WTC11 (cell line): ENCODE measurements at regions not wholly inside any gene's neighbourhood (a gene's known extent, or its start where the extent isn't known, plus 50 kb on each side); places are given as distances from the start of the nearest gene placed in this dataset.

Experiments
- ATAC-seq: fragments of 200-7000 bp; cut with Tn5 transposase; 2 replicates; pipeline ENCODE4 v1.10.0; 2021; ENCODE audit warnings: mild to moderate bottlenecking, moderate library complexity
- CTCF ChIA-PET: fragments of 300-600 bp; sonication (Branson Sonifier 250); formaldehyde crosslinking; loops from one replicate; lab custom pipeline; 2021; ENCODE audit warnings: antibody characterized with exemption; lab: Charles Lee
- POLR2A ChIA-PET: fragments of 350-600 bp; sonication (Branson Sonifier 250); formaldehyde crosslinking; loops from one replicate; lab custom pipeline; 2021; ENCODE audit warnings: antibody characterized with exemption; lab: Charles Lee
- DNase-seq: peaks from one replicate; pipeline ENCODE4 v3.0.0; 2021; ENCODE audit warnings: low spot score
- H3K27ac Mint-ChIP-seq: 2 replicates; pipeline ENCODE4 v1.8.0; 2021; ENCODE audit warnings: mixed read lengths
- H3K27me3 Mint-ChIP-seq: 2 replicates; pipeline ENCODE4 v1.8.0; 2021; ENCODE audit warnings: low read depth, mild to moderate bottlenecking, moderate library complexity, mixed read lengths
- H3K36me3 Mint-ChIP-seq: 2 replicates; pipeline ENCODE4 v1.8.0; 2021; ENCODE audit warnings: mixed read lengths
- H3K4me1 Mint-ChIP-seq: 2 replicates; pipeline ENCODE4 v1.8.0; 2022; ENCODE audit warnings: mixed read lengths
- H3K4me3 Mint-ChIP-seq: 2 replicates; pipeline ENCODE4 v1.8.0; 2021; ENCODE audit warnings: mild to moderate bottlenecking, moderate library complexity, mixed read lengths
- H3K9me3 Mint-ChIP-seq: 2 replicates; pipeline ENCODE4 v1.8.0; 2021; ENCODE audit warnings: mixed read lengths
- ATF1 ChIP-seq: sonication (generic); formaldehyde crosslinking; IDR thresholded peaks from 2 replicates; pipeline ENCODE4 v1.8.1; 2023; ENCODE audit warnings: mild to moderate bottlenecking, moderate library complexity, missing genetic modification reagents
- CTCF ChIP-seq: fragments of 200-600 bp; IDR thresholded peaks from 2 replicates; pipeline ENCODE4 v1.8.0; 2022; ENCODE audit warnings: antibody characterized with exemption
- E2F1 ChIP-seq: sonication (generic); formaldehyde crosslinking; IDR thresholded peaks from 2 replicates; pipeline ENCODE4 v1.8.0; 2022; ENCODE audit warnings: mild to moderate bottlenecking, missing genetic modification reagents
- MLX ChIP-seq: sonication (generic); formaldehyde crosslinking; IDR thresholded peaks from 2 replicates; pipeline ENCODE4 v1.8.1; 2023; ENCODE audit warnings: mild to moderate bottlenecking, missing genetic modification reagents, moderate library complexity
- NFE2L1 ChIP-seq: sonication (generic); formaldehyde crosslinking; IDR thresholded peaks from 2 replicates; pipeline ENCODE4 v1.8.1; 2023; ENCODE audit warnings: missing genetic modification reagents
- NR1H2 ChIP-seq: sonication (generic); formaldehyde crosslinking; IDR thresholded peaks from 2 replicates; pipeline ENCODE4 v1.9.0; 2021; ENCODE audit warnings: mild to moderate bottlenecking, moderate library complexity, missing genetic modification reagents
- TEAD1 ChIP-seq: sonication (generic); formaldehyde crosslinking; IDR thresholded peaks from 2 replicates; pipeline ENCODE4 v1.8.0; 2022; ENCODE audit warnings: mild to moderate bottlenecking, missing genetic modification reagents
- TEAD4 ChIP-seq: sonication (generic); formaldehyde crosslinking; IDR thresholded peaks from 2 replicates; pipeline ENCODE4 v1.8.0; 2022; ENCODE audit warnings: mild to moderate bottlenecking, missing genetic modification reagents
- ZNF396 ChIP-seq: fragments of 250-450 bp; sonication (Bioruptor Pico); IDR thresholded peaks from 2 replicates; pipeline ENCODE4 v1.8.0; 2021; ENCODE audit warnings: mild to moderate bottlenecking, moderate library complexity, borderline replicate concordance
- ZNF512 ChIP-seq: sonication (generic); formaldehyde crosslinking; IDR thresholded peaks from 2 replicates; pipeline ENCODE4 v1.8.1; 2022; ENCODE audit warnings: missing genetic modification reagents, borderline replicate concordance
- TF ChIP-seq, protein P1 (sequence below): sonication (generic); formaldehyde crosslinking; IDR thresholded peaks from 2 replicates; pipeline ENCODE4 v1.8.0; 2022; ENCODE audit warnings: mild to moderate bottlenecking, missing genetic modification reagents
- TF ChIP-seq, protein P2 (sequence below): sonication (generic); formaldehyde crosslinking; IDR thresholded peaks from 2 replicates; pipeline ENCODE4 v1.8.1; 2023; ENCODE audit warnings: mild to moderate bottlenecking, moderate library complexity, missing genetic modification reagents
- TF ChIP-seq, protein P3 (sequence below): fragments of 250-450 bp; sonication (Bioruptor Pico); IDR thresholded peaks from 2 replicates; pipeline ENCODE4 v1.9.0; 2021; ENCODE audit warnings: mild to moderate bottlenecking, borderline replicate concordance

- TF ChIP-seq, protein P1, sequence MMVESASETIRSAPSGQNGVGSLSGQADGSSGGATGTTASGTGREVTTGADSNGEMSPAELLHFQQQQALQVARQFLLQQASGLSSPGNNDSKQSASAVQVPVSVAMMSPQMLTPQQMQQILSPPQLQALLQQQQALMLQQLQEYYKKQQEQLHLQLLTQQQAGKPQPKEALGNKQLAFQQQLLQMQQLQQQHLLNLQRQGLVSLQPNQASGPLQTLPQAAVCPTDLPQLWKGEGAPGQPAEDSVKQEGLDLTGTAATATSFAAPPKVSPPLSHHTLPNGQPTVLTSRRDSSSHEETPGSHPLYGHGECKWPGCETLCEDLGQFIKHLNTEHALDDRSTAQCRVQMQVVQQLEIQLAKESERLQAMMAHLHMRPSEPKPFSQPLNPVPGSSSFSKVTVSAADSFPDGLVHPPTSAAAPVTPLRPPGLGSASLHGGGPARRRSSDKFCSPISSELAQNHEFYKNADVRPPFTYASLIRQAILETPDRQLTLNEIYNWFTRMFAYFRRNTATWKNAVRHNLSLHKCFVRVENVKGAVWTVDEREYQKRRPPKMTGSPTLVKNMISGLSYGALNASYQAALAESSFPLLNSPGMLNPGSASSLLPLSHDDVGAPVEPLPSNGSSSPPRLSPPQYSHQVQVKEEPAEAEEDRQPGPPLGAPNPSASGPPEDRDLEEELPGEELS (CRISPR knock-in tag): no peak
- no peak for TF ChIP-seq ZNF396 (CRISPR knock-in tag)
- TF ChIP-seq, protein P2, sequence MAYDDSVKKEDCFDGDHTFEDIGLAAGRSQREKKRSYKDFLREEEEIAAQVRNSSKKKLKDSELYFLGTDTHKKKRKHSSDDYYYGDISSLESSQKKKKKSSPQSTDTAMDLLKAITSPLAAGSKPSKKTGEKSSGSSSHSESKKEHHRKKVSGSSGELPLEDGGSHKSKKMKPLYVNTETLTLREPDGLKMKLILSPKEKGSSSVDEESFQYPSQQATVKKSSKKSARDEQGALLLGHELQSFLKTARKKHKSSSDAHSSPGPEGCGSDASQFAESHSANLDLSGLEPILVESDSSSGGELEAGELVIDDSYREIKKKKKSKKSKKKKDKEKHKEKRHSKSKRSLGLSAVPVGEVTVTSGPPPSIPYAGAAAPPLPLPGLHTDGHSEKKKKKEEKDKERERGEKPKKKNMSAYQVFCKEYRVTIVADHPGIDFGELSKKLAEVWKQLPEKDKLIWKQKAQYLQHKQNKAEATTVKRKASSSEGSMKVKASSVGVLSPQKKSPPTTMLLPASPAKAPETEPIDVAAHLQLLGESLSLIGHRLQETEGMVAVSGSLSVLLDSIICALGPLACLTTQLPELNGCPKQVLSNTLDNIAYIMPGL (CRISPR knock-in tag): no peak
- no peak for TF ChIP-seq CTCF
- no peak for TF ChIP-seq NFE2L1 (CRISPR knock-in tag)
- TF ChIP-seq ATF1 (CRISPR knock-in tag): no peak
- no peak for TF ChIP-seq ZNF512
- no peak for TF ChIP-seq E2F1
Measured at GRCh38 chr4:142913461-142914030, 67.4 kb upstream of the INPP4B start (continued).

DNA sequence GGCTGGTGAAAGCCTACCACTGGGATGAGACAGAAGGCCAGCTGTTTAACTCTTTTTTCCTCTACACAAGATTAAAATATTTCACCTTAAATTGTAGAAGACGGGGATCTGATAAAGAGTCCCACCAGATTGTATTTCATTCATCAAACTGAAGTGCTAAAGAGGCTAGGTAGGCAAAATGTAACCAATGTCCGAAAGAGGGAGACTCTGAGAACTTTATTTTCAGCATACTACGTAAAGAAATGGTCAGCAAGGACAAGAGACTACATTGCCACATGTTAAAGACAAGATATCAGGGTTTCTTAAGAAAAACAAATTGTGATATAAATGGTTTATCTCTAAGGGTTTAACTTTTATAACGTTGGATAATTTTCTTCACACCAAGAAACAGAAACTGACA is 71.6 kb upstream of the INPP4B start:
- ChIA-PET POLR2A (no interaction called here), CTCF (no interaction called here)
- Mint-ChIP-seq H3K36me3 (no peaks in the 10 kb centered on the region), H3K9me3 (no peaks in the 10 kb centered on the region), H3K27ac (no peak overlapping the region), H3K27me3 (no peaks in the 10 kb centered on the region; the same call in 1 of the 2 replicates), H3K4me1 (peaks cover 7% of the 10 kb centered on the region), H3K4me3 (no peak overlapping the region)
- DNase-seq (no peak), ATAC-seq (no peak)
- TF ChIP-seq, protein P3, sequence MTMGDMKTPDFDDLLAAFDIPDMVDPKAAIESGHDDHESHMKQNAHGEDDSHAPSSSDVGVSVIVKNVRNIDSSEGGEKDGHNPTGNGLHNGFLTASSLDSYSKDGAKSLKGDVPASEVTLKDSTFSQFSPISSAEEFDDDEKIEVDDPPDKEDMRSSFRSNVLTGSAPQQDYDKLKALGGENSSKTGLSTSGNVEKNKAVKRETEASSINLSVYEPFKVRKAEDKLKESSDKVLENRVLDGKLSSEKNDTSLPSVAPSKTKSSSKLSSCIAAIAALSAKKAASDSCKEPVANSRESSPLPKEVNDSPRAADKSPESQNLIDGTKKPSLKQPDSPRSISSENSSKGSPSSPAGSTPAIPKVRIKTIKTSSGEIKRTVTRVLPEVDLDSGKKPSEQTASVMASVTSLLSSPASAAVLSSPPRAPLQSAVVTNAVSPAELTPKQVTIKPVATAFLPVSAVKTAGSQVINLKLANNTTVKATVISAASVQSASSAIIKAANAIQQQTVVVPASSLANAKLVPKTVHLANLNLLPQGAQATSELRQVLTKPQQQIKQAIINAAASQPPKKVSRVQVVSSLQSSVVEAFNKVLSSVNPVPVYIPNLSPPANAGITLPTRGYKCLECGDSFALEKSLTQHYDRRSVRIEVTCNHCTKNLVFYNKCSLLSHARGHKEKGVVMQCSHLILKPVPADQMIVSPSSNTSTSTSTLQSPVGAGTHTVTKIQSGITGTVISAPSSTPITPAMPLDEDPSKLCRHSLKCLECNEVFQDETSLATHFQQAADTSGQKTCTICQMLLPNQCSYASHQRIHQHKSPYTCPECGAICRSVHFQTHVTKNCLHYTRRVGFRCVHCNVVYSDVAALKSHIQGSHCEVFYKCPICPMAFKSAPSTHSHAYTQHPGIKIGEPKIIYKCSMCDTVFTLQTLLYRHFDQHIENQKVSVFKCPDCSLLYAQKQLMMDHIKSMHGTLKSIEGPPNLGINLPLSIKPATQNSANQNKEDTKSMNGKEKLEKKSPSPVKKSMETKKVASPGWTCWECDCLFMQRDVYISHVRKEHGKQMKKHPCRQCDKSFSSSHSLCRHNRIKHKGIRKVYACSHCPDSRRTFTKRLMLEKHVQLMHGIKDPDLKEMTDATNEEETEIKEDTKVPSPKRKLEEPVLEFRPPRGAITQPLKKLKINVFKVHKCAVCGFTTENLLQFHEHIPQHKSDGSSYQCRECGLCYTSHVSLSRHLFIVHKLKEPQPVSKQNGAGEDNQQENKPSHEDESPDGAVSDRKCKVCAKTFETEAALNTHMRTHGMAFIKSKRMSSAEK: no peak
- TF ChIP-seq TEAD4 (no peak), ZNF512 (no peak), NR1H2 (CRISPR knock-in tag) (no peak), MLX (no peak), TEAD1 (no peak)
- TF ChIP-seq, protein P2 (CRISPR knock-in tag): no peak
